ENCODE measurements at regions not wholly inside any gene's neighbourhood (a gene's known extent, or its start where the extent isn't known, plus 50 kb on each side); places are given as distances from the start of the nearest gene placed in this dataset.
A peak's percentile ranks its signal among the peaks of the same experiment; 100 is the strongest.

GRCh38 chr6:26222571-26222970 lies 135.3 kb downstream of the HFE start:
- DNase-seq (peak in 3 of 5 donors; percentile 33 to 70 (median 60)), FAIRE-seq (no peak)
- peak overlapping the region in 1 of 3 donors; percentile 95 for H3K9ac ChIP-seq (ENCODE audit: low read length in 3 of 3)
- TF ChIP-seq CTCF (IDR thresholded peaks at IDR 0.05; ENCODE audit: borderline replicate concordance, extremely low read depth, insufficient read depth) = no peak
- H3K27ac ChIP-seq (ENCODE audit: low read depth in 2 of 2, low read length in 2 of 2) = no peak overlapping the region
- H3K36me3 ChIP-seq (ENCODE audit: control insufficient read depth in 2 of 3, insufficient read depth in 3 of 3, low read length in 3 of 3) = no peaks in the 10 kb centered on the region
- no peaks in the 10 kb centered on the region for H3K27me3 ChIP-seq (ENCODE audit: control insufficient read depth, insufficient read depth, low read length)
- peaks cover 0 to 9% (median 0%) of the 10 kb centered on the region in 3 donors for H3K9me3 ChIP-seq (ENCODE audit: control insufficient read depth in 2 of 3, insufficient read depth in 1 of 3, low read length in 3 of 3)
- peak overlapping the region in 1 of 3 donors; percentile 95 for H3K4me3 ChIP-seq (ENCODE audit: low read length in 3 of 3)
- intact Hi-C loops (cut with DNase I) = no loop called here
- no peaks in the 10 kb centered on the region for H3K4me1 ChIP-seq (ENCODE audit: control insufficient read depth in 2 of 3, insufficient read depth in 2 of 3, low read depth in 1 of 3, low read length in 3 of 3)

GRCh38 chr6:26223228-26223627 lies 136.0 kb downstream of the HFE start:
- intact Hi-C loops (cut with DNase I) = no loop called here
- peak overlapping the region; percentile 9 to 84 for H3K27ac ChIP-seq (ENCODE audit: low read depth in 2 of 2, low read length in 2 of 2)
- H3K9ac ChIP-seq (ENCODE audit: low read length in 3 of 3) = peak overlapping the region; percentile 57 to 95 (median 63)
- no peaks in the 10 kb centered on the region for H3K4me1 ChIP-seq (ENCODE audit: control insufficient read depth in 2 of 3, insufficient read depth in 2 of 3, low read depth in 1 of 3, low read length in 3 of 3)
- H3K36me3 ChIP-seq (ENCODE audit: control insufficient read depth in 2 of 3, insufficient read depth in 3 of 3, low read length in 3 of 3) = no peaks in the 10 kb centered on the region
- FAIRE-seq (no peak), DNase-seq (peak in 3 of 5 donors; percentile 26 to 91 (median 89))
- peaks cover 0 to 9% (median 0%) of the 10 kb centered on the region in 3 donors for H3K9me3 ChIP-seq (ENCODE audit: control insufficient read depth in 2 of 3, insufficient read depth in 1 of 3, low read length in 3 of 3)
- H3K27me3 ChIP-seq (ENCODE audit: control insufficient read depth, insufficient read depth, low read length) = no peaks in the 10 kb centered on the region
- no peak for TF ChIP-seq CTCF (IDR thresholded peaks at IDR 0.05; ENCODE audit: borderline replicate concordance, extremely low read depth, insufficient read depth)
- H3K4me3 ChIP-seq (ENCODE audit: low read length in 3 of 3) = peak overlapping the region; percentile 75 to 95 (median 77)

- Histone ChIP-seq H3K27me3 (ENCODE audit: control insufficient read depth, insufficient read depth, low read length) (no peaks in the 10 kb centered on the region), H3K9ac (ENCODE audit: low read length in 3 of 3) (peak overlapping the region; percentile 57 to 95 (median 63)), H3K4me3 (ENCODE audit: low read length in 3 of 3) (peak overlapping the region; percentile 75 to 95 (median 77)), H3K9me3 (ENCODE audit: control insufficient read depth in 2 of 3, insufficient read depth in 1 of 3, low read length in 3 of 3) (peaks cover 0 to 9% (median 0%) of the 10 kb centered on the region in 3 donors), H3K36me3 (ENCODE audit: control insufficient read depth in 2 of 3, insufficient read depth in 3 of 3, low read length in 3 of 3) (no peaks in the 10 kb centered on the region), H3K27ac (ENCODE audit: low read depth in 2 of 2, low read length in 2 of 2) (peak overlapping the region; percentile 71 to 84), H3K4me1 (ENCODE audit: control insufficient read depth in 2 of 3, insufficient read depth in 2 of 3, low read depth in 1 of 3, low read length in 3 of 3) (no peaks in the 10 kb centered on the region)
- peak; percentile 96 for FAIRE-seq
- intact Hi-C loops (cut with DNase I) = no loop called here
- TF ChIP-seq CTCF (IDR thresholded peaks at IDR 0.05; ENCODE audit: borderline replicate concordance, extremely low read depth, insufficient read depth) = no peak
- peak in 4 of 5 donors; percentile 90 to 98 (median 94) for DNase-seq
Observed at GRCh38 chr6:26223650-26224546, 136.7 kb downstream of the HFE start.

Measured in kidney (tissue), 13 donors.